Left hindlimb (tissue), 1 donor: ENCODE measurements at regions not wholly inside any gene's neighbourhood (a gene's known extent, or its start where the extent isn't known, plus 50 kb on each side); places are given as distances from the start of the nearest gene placed in this dataset.
"Not testable (repeated sequence)": the region's sequence is repeated elsewhere in the genome, so short reads cannot be mapped to it uniquely, and the experiment has no call there.

Source experiments
- DNase-seq: peaks from one replicate; pipeline ENCODE4 v3.0.0-alpha.2; 2018

GRCh38 chr7:47088329-47089067 is 493.4 kb downstream of the TNS3 start:
- DNase-seq, result peak; percentile 60

GRCh38 chr7:47087866-47088265 is 494.0 kb downstream of the TNS3 start:
- no peak for DNase-seq

- no peak for DNase-seq
These were observed 496.2 kb downstream of the TNS3 start for GRCh38 chr7:47085491-47086275.

- DNase-seq, result no peak
These were observed 498.2 kb downstream of the TNS3 start for GRCh38 chr7:47083476-47084250.

GRCh38 chr7:47080816-47081215 is 501.1 kb downstream of the TNS3 start:
- DNase-seq, result no peak

GRCh38 chr7:47078241-47078640 is 503.7 kb downstream of the TNS3 start:
- DNase-seq, result no peak

- no peak for DNase-seq
These were observed 507.2 kb downstream of the TNS3 start for GRCh38 chr7:47074702-47075153.

GRCh38 chr7:47073284-47073683 is 508.6 kb downstream of the TNS3 start:
- DNase-seq, result no peak

- DNase-seq, result no peak
These were observed 510.0 kb downstream of the TNS3 start for GRCh38 chr7:47071866-47072265.

GRCh38 chr7:47069385-47070076 is 512.4 kb downstream of the TNS3 start:
- DNase-seq, result no peak

- DNase-seq, result no peak
These were observed 514.8 kb downstream of the TNS3 start for GRCh38 chr7:47066976-47067614.

- DNase-seq, result no peak
These were observed 525.2 kb downstream of the TNS3 start for GRCh38 chr7:47056731-47057130.

GRCh38 chr7:47052541-47053208 is 529.2 kb downstream of the TNS3 start:
- DNase-seq, result not testable (repeated sequence)

- DNase-seq, result no peak
These were observed 532.6 kb downstream of the TNS3 start for GRCh38 chr7:47049234-47049774.

- DNase-seq, result no peak
These were observed 534.5 kb downstream of the TNS3 start for GRCh38 chr7:47047384-47047783.

GRCh38 chr7:47046949-47047348 is 535.0 kb downstream of the TNS3 start:
- DNase-seq, result no peak

GRCh38 chr7:47045207-47046051 is 536.5 kb downstream of the TNS3 start:
- no peak for DNase-seq

- no peak for DNase-seq
These were observed 537.3 kb downstream of the TNS3 start for GRCh38 chr7:47044625-47045024.

- DNase-seq, result no peak
These were observed 538.6 kb downstream of the TNS3 start for GRCh38 chr7:47043304-47043703.

- DNase-seq, result no peak
These were observed 539.2 kb downstream of the TNS3 start for GRCh38 chr7:47042669-47043068.
